GM12872 (cell line): ENCODE measurements at regions not wholly inside any gene's neighbourhood (a gene's known extent, or its start where the extent isn't known, plus 50 kb on each side); places are given as distances from the start of the nearest gene placed in this dataset.

Experiments used
- CTCF ChIP-seq: IDR thresholded peaks from 3 replicates; pipeline ENCODE4 v1.5.1; 2011; ENCODE audit warnings: low read depth, mild to moderate bottlenecking, low read length, moderate library complexity; ENCODE audit not compliant: insufficient read depth

GRCh38 chr12:38384816-38385378, 68.3 kb downstream of the ALG10B start:
- peak; percentile 20; the same call in 1 of the 3 replicates for TF ChIP-seq CTCF

GRCh38 chr12:38385486-38385885, 68.9 kb downstream of the ALG10B start:
- no peak for TF ChIP-seq CTCF

GRCh38 chr12:38386205-38386985, 69.8 kb downstream of the ALG10B start:
- no peak for TF ChIP-seq CTCF

GRCh38 chr12:38389614-38390013, 73.0 kb downstream of the ALG10B start:
- TF ChIP-seq CTCF: no peak

- TF ChIP-seq CTCF: no peak
Measured at GRCh38 chr12:38391007-38391406, 74.4 kb downstream of the ALG10B start.

- no peak for TF ChIP-seq CTCF
Measured at GRCh38 chr12:38392554-38393144, 76.1 kb downstream of the ALG10B start.

- TF ChIP-seq CTCF: no peak
Measured at GRCh38 chr12:38399711-38400206, 83.2 kb downstream of the ALG10B start.
